PC-3 (cell line): ENCODE measurements at regions not wholly inside any gene's neighbourhood (a gene's known extent, or its start where the extent isn't known, plus 50 kb on each side); places are given as distances from the start of the nearest gene placed in this dataset.

Experiments
- ATAC-seq: fragments of 200-7000 bp; cut with Tn5 transposase; 2 replicates; pipeline ENCODE4 v1.9.1; 2020; ENCODE audit warnings: mild to moderate bottlenecking, moderate library complexity
- BruUV-seq: library from RNA; stranded (reverse); fragments of 400-500 nt; replicated peaks from 2 replicates; lab custom pipeline; 2021; lab: Mats Ljungman, UMichigan
- CTCF ChIA-PET: fragments of 300-600 bp; sonication (Branson Sonifier 250); formaldehyde crosslinking; loops from one replicate; lab custom pipeline; 2022; ENCODE audit warnings: antibody characterized with exemption; lab: Charles Lee
- POLR2A ChIA-PET: fragments of 300-600 bp; sonication (Branson Sonifier 250); formaldehyde crosslinking; loops from one replicate; lab custom pipeline; 2022; ENCODE audit warnings: antibody characterized with exemption; ENCODE audit not compliant: unreplicated experiment; lab: Charles Lee
- DNase-seq: peaks from one replicate; pipeline ENCODE4 v3.0.0-alpha.2; 2015
- H2AFZ ChIP-seq: fragments of 300-600 bp; sonication (generic); 2 replicates; pipeline ENCODE4 v1.6.0; 2016; ENCODE audit warnings: antibody characterized with exemption, low read length
- H3F3A ChIP-seq: fragments of 300-600 bp; sonication (generic); one replicate; pipeline ENCODE4 v1.6.0; 2017; ENCODE audit warnings: antibody characterized with exemption, low read length, control low read depth, mild to moderate bottlenecking; ENCODE audit not compliant: unreplicated experiment
- H3K27ac ChIP-seq: fragments of 300-600 bp; sonication (generic); 2 replicates; pipeline ENCODE4 v1.5.1; 2016; ENCODE audit warnings: mild to moderate bottlenecking, low read length
- H3K27me3 ChIP-seq: fragments of 300-600 bp; sonication (generic); 2 replicates; pipeline ENCODE4 v1.6.1; 2016; ENCODE audit warnings: low read length, mixed read lengths
- H3K36me3 ChIP-seq: fragments of 300-600 bp; sonication (generic); 2 replicates; pipeline ENCODE4 v1.6.1; 2016; ENCODE audit warnings: low read depth, mixed run types, low read length, mixed read lengths
- H3K4me1 ChIP-seq: fragments of 300-600 bp; sonication (generic); 2 replicates; pipeline ENCODE4 v1.5.1; 2016; ENCODE audit warnings: low read length; ENCODE audit not compliant: insufficient read depth
- H3K4me2 ChIP-seq: fragments of 300-600 bp; sonication (generic); 2 replicates; pipeline ENCODE4 v1.6.0; 2016; ENCODE audit warnings: low read length
- H3K4me3 ChIP-seq: fragments of 300-600 bp; sonication (generic); 2 replicates; pipeline ENCODE4 v1.5.1; 2016; ENCODE audit warnings: mild to moderate bottlenecking, low read length, mixed read lengths
- H3K79me2 ChIP-seq: fragments of 300-600 bp; sonication (generic); 2 replicates; pipeline ENCODE4 v1.6.1; 2017; ENCODE audit warnings: low read length, mixed read lengths
- H3K9ac ChIP-seq: fragments of 300-600 bp; sonication (generic); 2 replicates; pipeline ENCODE4 v1.6.0; 2016; ENCODE audit warnings: mild to moderate bottlenecking, low read length
- H3K9me2 ChIP-seq: fragments of 300-600 bp; sonication (generic); replicated peaks from 2 replicates; pipeline ENCODE4 v1.6.1; 2016; ENCODE audit warnings: mixed run types, low read length, mixed read lengths
- H3K9me3 ChIP-seq: fragments of 300-600 bp; sonication (generic); 2 replicates; pipeline ENCODE4 v1.6.1; 2016; ENCODE audit warnings: low read length, mixed read lengths
- H4K20me1 ChIP-seq: fragments of 300-600 bp; sonication (generic); 2 replicates; pipeline ENCODE4 v1.6.1; 2016; ENCODE audit warnings: low read length, mixed read lengths
- CTCF ChIP-seq: fragments of 300-600 bp; sonication (generic); conservative IDR thresholded peaks from 2 replicates; pipeline ENCODE4 v1.5.1; 2017; ENCODE audit warnings: antibody characterized with exemption, low read depth, mild to moderate bottlenecking, low read length
- EZH2 ChIP-seq: fragments of 300-600 bp; sonication (generic); IDR thresholded peaks from one replicate; pipeline ENCODE4 v1.6.1; 2017; ENCODE audit warnings: antibody characterized with exemption, mild to moderate bottlenecking, low read length; ENCODE audit not compliant: unreplicated experiment
- EZH2phosphoT487 ChIP-seq: fragments of 300-600 bp; sonication (generic); IDR thresholded peaks from 2 replicates; pipeline ENCODE4 v1.6.1; 2018; ENCODE audit warnings: mild to moderate bottlenecking, antibody characterized with exemption, low read length, borderline replicate concordance
- intact Hi-C: fragments of 100-400 bp; cut with micrococcal nuclease; formaldehyde crosslinking; loops from 2 replicates; pipeline ENCODE4 v1.9.0; 2023

DNA sequence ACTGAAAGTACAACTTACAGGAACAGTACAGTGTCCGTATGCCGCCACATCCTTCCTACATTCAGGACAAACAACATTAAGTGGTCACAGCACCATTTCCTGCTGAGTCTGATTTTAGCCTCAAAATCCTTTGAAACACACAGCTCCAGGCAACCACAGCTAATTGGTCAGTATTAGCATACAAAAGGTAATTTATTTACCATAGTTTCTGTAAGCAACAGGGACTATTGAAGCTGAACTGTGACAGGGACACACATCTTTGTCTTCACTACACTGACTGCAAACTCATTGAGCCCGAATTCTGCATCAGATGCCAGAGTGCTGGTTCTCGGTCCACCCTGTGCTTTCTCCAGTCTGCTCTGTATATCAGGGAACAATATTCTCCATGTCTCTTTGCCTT is 151.8 kb downstream of the ST6GAL2 start:
- H3K36me3 ChIP-seq: no peaks in the 10 kb centered on the region
- H3K79me2 ChIP-seq: no peaks in the 10 kb centered on the region
- no peaks in the 10 kb centered on the region for H3K9me2 ChIP-seq
- H3K27me3 ChIP-seq: peaks cover 96% of the 10 kb centered on the region
- no peaks in the 10 kb centered on the region for H3F3A ChIP-seq
- DNase-seq (no peak), ATAC-seq (no peak)
- no peak overlapping the region for H3K9ac ChIP-seq
- no peaks in the 10 kb centered on the region for H4K20me1 ChIP-seq
- TF ChIP-seq EZH2 (no peak), CTCF (no peak), EZH2phosphoT487 (no peak)
- no peaks in the 10 kb centered on the region for H3K9me3 ChIP-seq
- H3K27ac ChIP-seq: no peak overlapping the region
- no peaks in the 10 kb centered on the region for H3K4me1 ChIP-seq
- POLR2A ChIA-PET: no interaction called here
- no TSS peak for BruUV-seq
- no peak overlapping the region for H2AFZ ChIP-seq
- intact Hi-C loops: no loop called here
- H3K4me3 ChIP-seq: no peak overlapping the region
- no peak overlapping the region for H3K4me2 ChIP-seq
- CTCF ChIA-PET: no interaction called here

GRCh38 chr2:106735807-106736206 is 150.2 kb downstream of the ST6GAL2 start:
- Histone ChIP-seq H3K9me3 (no peaks in the 10 kb centered on the region), H3K36me3 (no peaks in the 10 kb centered on the region), H3K79me2 (no peaks in the 10 kb centered on the region), H3K4me3 (no peak overlapping the region), H3K4me1 (no peaks in the 10 kb centered on the region), H2AFZ (no peak overlapping the region), H3F3A (no peaks in the 10 kb centered on the region), H3K27me3 (peaks cover 83% of the 10 kb centered on the region), H3K9me2 (no peaks in the 10 kb centered on the region), H3K27ac (no peak overlapping the region), H3K4me2 (no peak overlapping the region), H4K20me1 (no peaks in the 10 kb centered on the region), H3K9ac (no peak overlapping the region)
- ChIA-PET CTCF (no interaction called here), POLR2A (no interaction called here)
- no TSS peak for BruUV-seq
- intact Hi-C loops: no loop called here
- ATAC-seq (no peak), DNase-seq (no peak)
- TF ChIP-seq CTCF (no peak), EZH2 (no peak), EZH2phosphoT487 (no peak)

- no peak overlapping the region for H3K4me2 ChIP-seq
- H3K79me2 ChIP-seq: no peaks in the 10 kb centered on the region
- no peak overlapping the region for H3K4me3 ChIP-seq
- POLR2A ChIA-PET: no interaction called here
- H3F3A ChIP-seq: no peaks in the 10 kb centered on the region
- H3K4me1 ChIP-seq: no peaks in the 10 kb centered on the region
- TF ChIP-seq EZH2: no peak
- TF ChIP-seq EZH2phosphoT487: no peak
- no peak for TF ChIP-seq CTCF
- no peak overlapping the region for H3K27ac ChIP-seq
- H3K27me3 ChIP-seq: peaks cover 80% of the 10 kb centered on the region
- no peak overlapping the region for H2AFZ ChIP-seq
- DNase-seq (no peak), ATAC-seq (no peak)
- CTCF ChIA-PET: no interaction called here
- intact Hi-C loops: no loop called here
- no peaks in the 10 kb centered on the region for H3K9me3 ChIP-seq
- no peaks in the 10 kb centered on the region for H3K9me2 ChIP-seq
- no peaks in the 10 kb centered on the region for H3K36me3 ChIP-seq
- no peaks in the 10 kb centered on the region for H4K20me1 ChIP-seq
- BruUV-seq: no TSS peak
- no peak overlapping the region for H3K9ac ChIP-seq
Measured at GRCh38 chr2:106736221-106736620, 149.7 kb downstream of the ST6GAL2 start.
